ENCODE measurements at regions not wholly inside any gene's neighbourhood (a gene's known extent, or its start where the extent isn't known, plus 50 kb on each side); places are given as distances from the start of the nearest gene placed in this dataset.

DNA sequence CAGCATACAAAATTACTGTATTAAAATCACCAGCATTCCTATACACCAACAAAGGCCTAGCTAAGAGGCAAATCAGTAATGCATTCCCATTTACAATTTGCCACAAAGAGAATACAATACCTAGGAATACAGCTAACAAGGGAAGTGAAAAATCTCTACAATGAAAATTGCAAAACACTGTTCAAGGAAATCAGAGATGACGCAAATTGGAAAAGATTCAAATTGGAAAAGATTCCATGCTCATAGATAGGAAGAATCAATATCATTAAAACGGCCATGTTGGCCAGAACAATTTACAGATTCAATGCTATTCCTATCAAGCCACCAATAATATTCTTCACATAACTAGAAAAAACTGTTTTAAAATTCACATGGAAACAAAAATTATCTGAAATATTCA, 123.0 kb upstream of the ANO5 start:
- H3K4me1 ChIP-seq (ENCODE audit: control insufficient read depth, low read depth, low read length) = no peaks in the 10 kb centered on the region
- H3K4me3 ChIP-seq (ENCODE audit: low read length) = no peak overlapping the region
- no peak overlapping the region for H3K23ac ChIP-seq (ENCODE audit: low read length)
- H3K27me3 ChIP-seq (ENCODE audit: insufficient read depth, low read length, poor library complexity) = no peaks in the 10 kb centered on the region
- no peak overlapping the region for H4K8ac ChIP-seq (ENCODE audit: low read depth, low read length)
- no peak overlapping the region for H2BK5ac ChIP-seq (ENCODE audit: low read length)
- no peaks in the 10 kb centered on the region for H3K79me1 ChIP-seq (ENCODE audit: low read length)
- no peak overlapping the region for H2BK120ac ChIP-seq (ENCODE audit: low read depth, low read length)
- DNase-seq = no peak
- no peak overlapping the region for H3K4me2 ChIP-seq (ENCODE audit: low read length)
- no peak overlapping the region for H3K56ac ChIP-seq (ENCODE audit: low read length)
- H3K18ac ChIP-seq (ENCODE audit: low read length) = no peak overlapping the region
- H4K5ac ChIP-seq (ENCODE audit: low read length) = no peak overlapping the region
- no peak overlapping the region for H3K4ac ChIP-seq (ENCODE audit: low read depth, low read length)
- no peak overlapping the region for H2AK5ac ChIP-seq (ENCODE audit: low read length)
- no peaks in the 10 kb centered on the region for H3K36me3 ChIP-seq (ENCODE audit: control insufficient read depth, insufficient read depth, low read length)
- no peaks in the 10 kb centered on the region for H3K79me2 ChIP-seq (ENCODE audit: control insufficient read depth, insufficient read depth, low read length)
- no peak overlapping the region for H3K27ac ChIP-seq (ENCODE audit: low read depth, low read length)
- H2BK15ac ChIP-seq (replicated peaks; ENCODE audit: low read depth) = no peak overlapping the region
- no CpG with 5 or more reads among the region's 2 CpGs for WGBS (ENCODE audit: extremely low coverage, insufficient coverage, low lambda C conversion rate)
- H3K9ac ChIP-seq (ENCODE audit: low read length) = no peak overlapping the region

DNA sequence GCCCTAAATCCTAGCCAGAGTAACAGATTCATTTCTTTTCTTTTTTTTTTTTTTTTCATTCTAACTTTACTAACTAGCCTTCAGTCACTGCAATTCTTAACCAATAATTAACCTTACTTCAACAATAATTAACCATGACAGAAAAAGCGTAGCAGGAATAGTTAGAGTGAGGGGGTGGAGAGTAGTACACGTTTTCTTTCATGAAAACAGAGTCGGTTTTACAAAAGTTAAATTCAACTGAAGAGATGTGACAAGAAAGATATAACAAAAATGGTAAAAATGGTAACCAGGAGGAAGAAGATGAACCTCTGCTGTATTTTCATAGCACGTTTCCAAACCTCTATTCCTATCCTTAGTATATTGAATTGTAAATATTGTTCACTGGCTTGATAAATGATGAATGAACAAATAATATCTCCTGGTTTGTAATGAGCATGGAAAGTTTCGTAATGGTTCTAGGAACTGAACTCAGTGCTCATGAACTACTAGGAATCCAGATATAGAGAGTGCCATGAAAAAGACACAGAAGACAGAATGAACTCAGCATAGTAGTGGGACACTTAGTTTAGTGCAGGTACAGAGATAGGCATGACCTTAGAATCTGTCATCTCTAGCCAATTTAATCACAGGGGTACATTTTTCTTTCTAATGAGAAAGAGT, 116.5 kb upstream of the ANO5 start:
- no peak overlapping the region for H2BK120ac ChIP-seq (ENCODE audit: low read depth, low read length)
- H3K79me1 ChIP-seq (ENCODE audit: low read length) = no peaks in the 10 kb centered on the region
- H3K18ac ChIP-seq (ENCODE audit: low read length) = no peak overlapping the region
- H2AK5ac ChIP-seq (ENCODE audit: low read length) = no peak overlapping the region
- no peak overlapping the region for H2BK15ac ChIP-seq (replicated peaks; ENCODE audit: low read depth)
- H3K27me3 ChIP-seq (ENCODE audit: insufficient read depth, low read length, poor library complexity) = no peaks in the 10 kb centered on the region
- no peak overlapping the region for H4K5ac ChIP-seq (ENCODE audit: low read length)
- WGBS (ENCODE audit: extremely low coverage, insufficient coverage, low lambda C conversion rate) = no CpG with 5 or more reads among the region's 5 CpGs
- DNase-seq = no peak
- H4K8ac ChIP-seq (ENCODE audit: low read depth, low read length) = no peak overlapping the region
- no peaks in the 10 kb centered on the region for H3K79me2 ChIP-seq (ENCODE audit: control insufficient read depth, insufficient read depth, low read length)
- H3K9ac ChIP-seq (ENCODE audit: low read length) = no peak overlapping the region
- no peaks in the 10 kb centered on the region for H3K36me3 ChIP-seq (ENCODE audit: control insufficient read depth, insufficient read depth, low read length)
- H3K4ac ChIP-seq (ENCODE audit: low read depth, low read length) = no peak overlapping the region
- H3K56ac ChIP-seq (ENCODE audit: low read length) = no peak overlapping the region
- H2BK5ac ChIP-seq (ENCODE audit: low read length) = no peak overlapping the region
- no peak overlapping the region for H3K4me2 ChIP-seq (ENCODE audit: low read length)
- no peak overlapping the region for H3K27ac ChIP-seq (ENCODE audit: low read depth, low read length)
- H3K4me3 ChIP-seq (ENCODE audit: low read length) = no peak overlapping the region
- H3K4me1 ChIP-seq (ENCODE audit: control insufficient read depth, low read depth, low read length) = no peaks in the 10 kb centered on the region
- no peak overlapping the region for H3K23ac ChIP-seq (ENCODE audit: low read length)

DNA sequence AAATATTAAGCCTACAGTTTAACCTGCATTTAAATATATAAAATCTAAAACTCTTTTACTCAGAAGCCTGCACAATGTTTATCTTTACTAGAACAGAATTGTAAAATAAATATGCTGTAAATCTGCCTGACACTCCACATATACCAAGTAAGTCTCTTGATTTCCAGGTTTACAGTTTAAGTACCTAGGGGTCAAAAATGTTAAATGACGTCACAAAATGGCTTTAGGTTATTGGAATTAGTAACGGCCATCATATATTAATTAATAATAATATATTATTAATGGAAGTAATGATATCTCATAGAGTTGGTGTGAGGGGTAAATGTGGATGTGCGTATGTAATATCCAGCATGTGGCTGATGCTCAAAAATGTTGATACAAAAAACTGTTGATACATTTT, 114.8 kb upstream of the ANO5 start:
- Histone ChIP-seq H3K36me3 (ENCODE audit: control insufficient read depth, insufficient read depth, low read length) (no peaks in the 10 kb centered on the region), H3K79me1 (ENCODE audit: low read length) (no peaks in the 10 kb centered on the region), H3K18ac (ENCODE audit: low read length) (no peak overlapping the region), H3K4ac (ENCODE audit: low read depth, low read length) (no peak overlapping the region), H2BK120ac (ENCODE audit: low read depth, low read length) (no peak overlapping the region), H3K9ac (ENCODE audit: low read length) (no peak overlapping the region), H4K5ac (ENCODE audit: low read length) (no peak overlapping the region), H2AK5ac (ENCODE audit: low read length) (no peak overlapping the region), H2BK5ac (ENCODE audit: low read length) (no peak overlapping the region), H3K23ac (ENCODE audit: low read length) (no peak overlapping the region), H2BK15ac (replicated peaks; ENCODE audit: low read depth) (no peak overlapping the region), H3K4me2 (ENCODE audit: low read length) (no peak overlapping the region), H3K4me3 (ENCODE audit: low read length) (no peak overlapping the region), H3K79me2 (ENCODE audit: control insufficient read depth, insufficient read depth, low read length) (no peaks in the 10 kb centered on the region), H3K56ac (ENCODE audit: low read length) (no peak overlapping the region), H3K27me3 (ENCODE audit: insufficient read depth, low read length, poor library complexity) (no peaks in the 10 kb centered on the region), H4K8ac (ENCODE audit: low read depth, low read length) (no peak overlapping the region), H3K27ac (ENCODE audit: low read depth, low read length) (no peak overlapping the region), H3K4me1 (ENCODE audit: control insufficient read depth, low read depth, low read length) (no peaks in the 10 kb centered on the region)
- WGBS (ENCODE audit: extremely low coverage, insufficient coverage, low lambda C conversion rate) = 100% methylated on average over 1 of the region's 3 CpGs
- DNase-seq = no peak

DNA sequence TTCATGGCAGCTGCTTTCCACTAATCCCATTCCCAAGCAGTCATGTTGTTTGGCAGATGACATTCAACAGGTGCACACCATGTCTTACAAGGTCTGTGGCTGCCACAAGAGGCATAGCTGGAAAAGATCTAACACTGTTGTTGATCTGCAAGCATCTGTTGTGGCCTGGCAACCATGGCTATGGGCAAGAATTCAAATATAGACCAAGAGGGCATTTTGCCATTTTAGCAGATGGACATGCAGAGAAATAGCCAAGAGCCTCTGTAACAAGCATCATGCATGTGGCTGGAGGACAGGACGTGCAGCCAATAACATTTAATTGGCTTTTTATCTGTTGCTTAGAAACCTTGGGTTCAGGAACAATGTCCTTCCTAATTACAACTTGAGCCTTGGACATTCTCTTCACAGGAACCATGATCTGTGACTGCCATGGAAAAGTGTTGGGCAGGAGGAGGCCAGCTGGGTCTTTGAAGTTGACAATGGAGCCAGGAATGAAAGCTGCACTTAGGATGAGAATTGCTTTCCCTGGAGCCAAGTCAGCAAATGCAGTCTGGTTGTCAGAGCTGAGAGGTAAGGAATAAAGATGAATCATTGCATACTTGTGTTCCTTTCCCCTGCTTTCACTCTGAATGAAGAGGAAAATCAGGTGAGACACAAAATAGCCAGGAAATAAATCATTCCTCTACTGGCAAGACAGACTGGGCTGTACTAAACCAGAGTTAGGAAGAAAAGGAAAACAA, 113.6 kb upstream of the ANO5 start:
- WGBS (ENCODE audit: extremely low coverage, insufficient coverage, low lambda C conversion rate) = no CpG with 5 or more reads among the region's 1 CpG
- H3K56ac ChIP-seq (ENCODE audit: low read length) = no peak overlapping the region

DNA sequence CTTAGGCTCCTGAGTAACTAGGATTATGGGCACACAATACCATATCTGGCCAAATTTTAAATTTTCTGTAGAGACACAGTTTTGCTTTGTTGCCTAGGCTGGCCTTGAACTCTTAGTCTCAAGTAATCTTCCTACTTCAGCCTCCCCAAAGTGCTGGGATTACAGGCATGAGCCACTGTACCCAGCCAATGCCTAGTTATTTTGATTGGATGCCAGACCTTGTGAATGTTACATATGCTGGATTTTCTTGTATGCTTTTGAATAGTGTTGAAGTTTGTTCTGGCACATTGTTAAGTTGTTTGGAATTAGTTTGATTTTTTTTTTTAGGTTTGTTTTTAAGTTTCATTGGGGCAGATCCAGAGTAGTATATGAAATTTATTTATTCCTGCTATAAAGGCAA, 110.7 kb upstream of the ANO5 start:
- Histone ChIP-seq H3K36me3 (ENCODE audit: control insufficient read depth, insufficient read depth, low read length) (no peaks in the 10 kb centered on the region), H3K4me2 (ENCODE audit: low read length) (no peak overlapping the region), H2BK120ac (ENCODE audit: low read depth, low read length) (no peak overlapping the region), H3K4me1 (ENCODE audit: control insufficient read depth, low read depth, low read length) (no peaks in the 10 kb centered on the region), H3K79me2 (ENCODE audit: control insufficient read depth, insufficient read depth, low read length) (no peaks in the 10 kb centered on the region), H3K27ac (ENCODE audit: low read depth, low read length) (no peak overlapping the region), H2BK5ac (ENCODE audit: low read length) (no peak overlapping the region), H3K18ac (ENCODE audit: low read length) (no peak overlapping the region), H3K4ac (ENCODE audit: low read depth, low read length) (no peak overlapping the region), H4K8ac (ENCODE audit: low read depth, low read length) (no peak overlapping the region), H3K56ac (ENCODE audit: low read length) (no peak overlapping the region), H3K27me3 (ENCODE audit: insufficient read depth, low read length, poor library complexity) (no peaks in the 10 kb centered on the region), H2AK5ac (ENCODE audit: low read length) (no peak overlapping the region), H2BK15ac (replicated peaks; ENCODE audit: low read depth) (no peak overlapping the region), H3K9ac (ENCODE audit: low read length) (no peak overlapping the region), H3K79me1 (ENCODE audit: low read length) (no peaks in the 10 kb centered on the region), H3K23ac (ENCODE audit: low read length) (no peak overlapping the region), H4K5ac (ENCODE audit: low read length) (no peak overlapping the region), H3K4me3 (ENCODE audit: low read length) (no peak overlapping the region)
- no peak for DNase-seq

More for the DNA sequence above, 113.6 kb upstream of the ANO5 start:
- Histone ChIP-seq H3K23ac (ENCODE audit: low read length) (no peak overlapping the region), H4K5ac (ENCODE audit: low read length) (no peak overlapping the region), H3K27ac (ENCODE audit: low read depth, low read length) (no peak overlapping the region), H3K4me2 (ENCODE audit: low read length) (no peak overlapping the region), H3K79me2 (ENCODE audit: control insufficient read depth, insufficient read depth, low read length) (no peaks in the 10 kb centered on the region), H3K79me1 (ENCODE audit: low read length) (no peaks in the 10 kb centered on the region), H2BK120ac (ENCODE audit: low read depth, low read length) (no peak overlapping the region), H3K9ac (ENCODE audit: low read length) (no peak overlapping the region), H4K8ac (ENCODE audit: low read depth, low read length) (no peak overlapping the region), H2BK15ac (replicated peaks; ENCODE audit: low read depth) (no peak overlapping the region), H3K4me3 (ENCODE audit: low read length) (no peak overlapping the region), H3K27me3 (ENCODE audit: insufficient read depth, low read length, poor library complexity) (no peaks in the 10 kb centered on the region), H3K36me3 (ENCODE audit: control insufficient read depth, insufficient read depth, low read length) (no peaks in the 10 kb centered on the region), H3K4ac (ENCODE audit: low read depth, low read length) (no peak overlapping the region), H2BK5ac (ENCODE audit: low read length) (no peak overlapping the region), H2AK5ac (ENCODE audit: low read length) (no peak overlapping the region), H3K18ac (ENCODE audit: low read length) (no peak overlapping the region), H3K4me1 (ENCODE audit: control insufficient read depth, low read depth, low read length) (no peaks in the 10 kb centered on the region)
- DNase-seq = no peak

DNA sequence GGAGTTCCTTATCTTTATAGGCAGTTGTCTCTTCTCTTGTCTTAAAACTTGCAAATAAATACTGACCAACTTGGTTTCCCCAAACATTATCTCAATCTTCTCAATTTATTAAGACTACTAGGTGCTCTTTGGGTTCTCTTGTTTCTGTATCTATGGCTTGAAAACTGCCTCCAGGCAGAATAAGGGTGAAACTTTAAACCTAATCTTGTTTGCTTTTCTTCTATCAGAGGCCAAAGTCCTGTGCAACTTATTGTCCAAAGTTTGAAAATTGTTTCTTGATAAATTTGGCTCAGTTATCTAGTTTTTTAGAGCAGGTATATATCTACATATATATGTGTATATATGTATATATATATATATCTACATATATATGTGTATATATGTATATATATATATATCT, 110.1 kb upstream of the ANO5 start:
- H3K56ac ChIP-seq (ENCODE audit: low read length) = no peak overlapping the region
- H3K9ac ChIP-seq (ENCODE audit: low read length) = no peak overlapping the region
- H3K18ac ChIP-seq (ENCODE audit: low read length) = no peak overlapping the region
- H4K8ac ChIP-seq (ENCODE audit: low read depth, low read length) = no peak overlapping the region
- no peaks in the 10 kb centered on the region for H3K79me1 ChIP-seq (ENCODE audit: low read length)
- no peak overlapping the region for H2AK5ac ChIP-seq (ENCODE audit: low read length)
- no peaks in the 10 kb centered on the region for H3K79me2 ChIP-seq (ENCODE audit: control insufficient read depth, insufficient read depth, low read length)
- no peak overlapping the region for H3K27ac ChIP-seq (ENCODE audit: low read depth, low read length)
- no peak overlapping the region for H3K23ac ChIP-seq (ENCODE audit: low read length)
- no peaks in the 10 kb centered on the region for H3K4me1 ChIP-seq (ENCODE audit: control insufficient read depth, low read depth, low read length)
- H4K5ac ChIP-seq (ENCODE audit: low read length) = no peak overlapping the region
- H2BK120ac ChIP-seq (ENCODE audit: low read depth, low read length) = no peak overlapping the region
- H2BK15ac ChIP-seq (replicated peaks; ENCODE audit: low read depth) = no peak overlapping the region
- no peak overlapping the region for H2BK5ac ChIP-seq (ENCODE audit: low read length)
- no peak overlapping the region for H3K4me3 ChIP-seq (ENCODE audit: low read length)
- DNase-seq = no peak
- H3K4me2 ChIP-seq (ENCODE audit: low read length) = no peak overlapping the region
- H3K36me3 ChIP-seq (ENCODE audit: control insufficient read depth, insufficient read depth, low read length) = no peaks in the 10 kb centered on the region
- H3K27me3 ChIP-seq (ENCODE audit: insufficient read depth, low read length, poor library complexity) = no peaks in the 10 kb centered on the region
- H3K4ac ChIP-seq (ENCODE audit: low read depth, low read length) = no peak overlapping the region
